GM19395 (cell line): ENCODE measurements at regions not wholly inside any gene's neighbourhood (a gene's known extent, or its start where the extent isn't known, plus 50 kb on each side); places are given as distances from the start of the nearest gene placed in this dataset.

Source experiments
- ATAC-seq: cut with Tn5 transposase; IDR thresholded peaks from one replicate; pipeline ENCODE4 v1.9.1; 2021; ENCODE audit warnings: mild to moderate bottlenecking, moderate library complexity; ENCODE audit not compliant: unreplicated experiment

DNA sequence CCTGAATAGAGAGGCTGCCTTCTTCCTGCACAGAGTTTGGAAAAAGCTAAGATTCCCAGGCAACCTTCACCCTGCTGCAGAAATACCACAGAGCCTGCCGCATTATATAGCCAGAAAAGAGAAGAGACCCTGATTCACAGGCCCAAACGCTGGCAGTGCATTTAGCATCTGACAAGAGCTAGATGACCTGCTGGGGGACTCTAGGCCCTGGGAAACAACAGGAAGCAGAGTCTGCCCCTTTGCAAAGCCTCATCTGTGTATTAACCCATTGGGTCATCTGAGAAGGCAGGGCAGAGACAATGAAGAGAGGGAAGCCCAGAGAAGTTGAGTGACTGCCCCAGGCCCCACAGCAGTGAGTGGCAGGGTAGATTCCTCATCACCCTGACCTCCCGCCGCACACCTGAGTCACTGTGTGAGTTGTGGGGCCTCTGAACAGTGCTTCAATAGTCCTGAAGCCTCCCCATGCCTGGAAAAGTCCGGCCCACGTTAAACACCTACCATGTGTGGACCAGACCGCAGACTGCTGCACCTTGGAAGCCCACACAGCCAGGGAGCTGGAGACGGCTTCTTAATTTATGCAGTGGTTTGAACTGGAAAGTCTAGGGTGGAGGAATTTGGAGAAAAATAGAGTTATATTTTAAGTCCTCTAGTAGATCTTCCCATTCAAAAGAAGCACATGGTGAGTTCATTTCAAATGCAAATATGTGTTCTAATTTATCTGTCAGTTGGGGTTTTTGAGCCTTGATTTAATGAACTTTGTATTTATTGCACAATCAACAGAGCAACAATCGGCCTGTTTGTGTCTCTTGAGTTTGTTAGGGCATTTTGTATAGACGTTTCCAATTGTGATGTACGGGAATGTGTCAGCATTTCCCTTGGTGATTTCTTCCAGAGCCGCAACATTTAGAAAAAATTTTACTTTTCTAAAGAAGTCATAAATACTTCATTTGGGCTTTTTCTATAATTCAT, 80.4 kb upstream of the GPR26 start:
- ATAC-seq: no peak

DNA sequence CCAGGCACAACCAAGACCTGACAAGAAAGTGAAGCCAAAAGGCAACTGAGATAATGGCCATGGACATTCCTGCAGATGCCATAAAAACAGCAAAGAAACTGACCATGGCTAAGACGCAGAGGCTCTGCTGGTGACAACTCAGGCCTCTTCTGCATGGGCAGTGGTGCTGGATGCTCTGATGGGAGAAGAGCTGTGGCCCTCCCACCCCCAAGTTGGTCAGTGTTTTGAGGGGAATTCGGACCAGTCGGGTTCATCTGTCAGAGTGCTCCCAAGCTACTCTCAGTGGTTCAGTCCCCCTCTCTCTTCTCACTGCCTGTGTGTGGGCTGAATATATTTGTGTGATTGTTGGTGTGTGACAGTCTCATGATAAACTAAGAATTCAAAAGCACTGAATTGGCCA, 79.0 kb upstream of the GPR26 start:
- ATAC-seq: no peak

DNA sequence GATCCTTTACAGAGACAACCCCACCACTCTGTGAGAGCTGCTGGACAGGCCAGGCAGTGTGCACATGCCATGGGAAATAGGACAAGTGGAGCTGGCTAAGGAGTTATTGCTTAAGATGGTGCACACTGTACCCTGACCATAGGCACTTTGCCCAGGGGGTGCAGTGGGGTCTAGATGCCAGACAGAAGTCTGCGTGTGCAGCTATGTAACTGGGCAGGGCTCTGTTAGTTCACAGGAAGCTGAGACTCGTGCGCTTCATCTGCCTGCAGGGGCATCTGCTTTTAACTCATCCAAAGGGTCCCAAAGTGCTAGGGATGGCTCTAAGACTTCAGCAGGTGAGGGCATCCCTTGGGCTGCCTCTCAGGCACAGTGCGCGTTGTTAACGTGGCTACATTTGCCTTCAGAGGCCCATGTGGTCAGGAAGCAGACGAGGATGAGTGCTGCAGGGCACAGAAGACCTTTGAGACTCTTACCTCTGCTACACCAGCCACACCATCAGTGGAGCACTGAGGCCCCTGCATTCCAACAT, 77.7 kb upstream of the GPR26 start:
- no peak for ATAC-seq

DNA sequence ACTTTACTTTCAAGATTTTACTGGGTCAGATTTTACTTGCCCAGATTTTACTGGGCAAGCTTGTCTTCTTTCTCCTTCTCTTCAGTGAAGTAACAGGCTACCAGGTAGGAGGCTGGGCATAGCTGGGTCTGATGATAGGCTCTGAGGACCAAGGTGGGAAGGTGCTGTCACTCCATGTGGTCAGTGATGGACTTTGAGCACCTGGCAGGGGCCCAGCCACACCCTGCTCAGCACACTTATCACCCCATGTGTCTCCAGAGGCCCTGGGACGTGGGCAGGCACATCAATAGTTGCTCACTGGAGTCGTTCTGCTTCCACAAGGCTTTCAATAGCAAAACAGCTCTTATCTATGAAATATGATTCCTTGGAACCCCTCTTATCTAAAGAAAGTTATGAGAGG, 70.5 kb upstream of the GPR26 start:
- no peak for ATAC-seq

DNA sequence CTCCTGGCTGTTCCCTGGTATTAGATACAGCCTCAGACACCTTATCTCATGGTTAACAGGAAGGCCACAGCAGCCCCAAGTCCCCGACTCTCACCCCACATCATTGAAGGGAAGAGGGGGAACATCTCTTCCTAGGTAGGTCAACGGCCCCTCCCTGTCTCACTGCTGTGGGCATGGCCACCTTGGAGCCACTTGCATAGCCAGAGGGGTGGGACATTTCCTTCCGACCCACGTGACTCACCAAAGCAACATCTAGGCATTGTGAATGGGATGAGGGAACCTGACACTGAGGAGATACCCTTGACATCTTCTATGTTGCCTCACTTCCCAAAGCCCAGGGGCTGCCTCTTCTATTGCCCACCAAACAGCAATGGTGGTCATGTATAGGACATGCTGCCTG, 68.5 kb upstream of the GPR26 start:
- no peak for ATAC-seq

DNA sequence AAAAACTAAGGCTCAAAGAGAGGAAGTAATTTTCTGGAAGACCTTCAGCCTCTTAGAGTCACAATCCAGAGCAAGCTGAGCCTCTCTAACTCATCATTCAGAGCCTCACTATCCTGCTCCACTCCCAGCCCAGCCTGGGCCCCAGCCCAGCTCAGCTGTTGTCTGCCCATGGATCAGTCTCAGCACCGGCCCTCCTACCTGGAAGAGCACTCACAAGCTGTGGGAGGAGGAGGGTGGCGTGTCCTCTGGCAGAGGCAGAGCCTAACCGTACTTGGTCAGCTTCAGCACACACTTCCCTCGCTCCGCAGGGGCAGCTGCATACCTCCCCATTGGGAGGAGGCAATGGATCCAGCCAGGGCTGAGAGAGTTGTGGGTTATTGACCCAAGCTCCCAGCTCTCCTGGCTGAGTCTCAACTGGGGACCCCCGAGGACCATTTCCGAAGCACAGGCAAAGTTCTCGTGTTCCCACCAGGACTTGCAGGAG, 66.7 kb upstream of the GPR26 start:
- ATAC-seq: no peak

DNA sequence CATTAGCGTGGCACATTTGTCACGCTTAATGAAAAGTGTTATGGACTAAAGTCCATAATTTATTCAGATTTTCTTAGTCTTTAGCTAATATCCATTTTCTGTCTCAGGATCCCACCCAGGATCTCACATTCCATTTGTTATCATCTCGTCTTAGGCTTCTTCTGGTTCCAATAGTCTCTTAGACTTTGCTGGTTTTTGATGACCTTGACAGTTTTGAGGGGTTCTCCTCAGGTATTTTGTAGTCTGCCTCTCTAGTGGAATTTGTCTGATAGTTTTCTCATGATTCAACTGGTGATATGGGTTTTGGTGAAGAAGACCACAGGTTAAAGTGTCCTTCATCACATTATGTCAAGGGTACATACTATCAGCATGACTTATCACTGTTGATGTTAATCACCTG, 66.0 kb upstream of the GPR26 start:
- ATAC-seq: no peak

DNA sequence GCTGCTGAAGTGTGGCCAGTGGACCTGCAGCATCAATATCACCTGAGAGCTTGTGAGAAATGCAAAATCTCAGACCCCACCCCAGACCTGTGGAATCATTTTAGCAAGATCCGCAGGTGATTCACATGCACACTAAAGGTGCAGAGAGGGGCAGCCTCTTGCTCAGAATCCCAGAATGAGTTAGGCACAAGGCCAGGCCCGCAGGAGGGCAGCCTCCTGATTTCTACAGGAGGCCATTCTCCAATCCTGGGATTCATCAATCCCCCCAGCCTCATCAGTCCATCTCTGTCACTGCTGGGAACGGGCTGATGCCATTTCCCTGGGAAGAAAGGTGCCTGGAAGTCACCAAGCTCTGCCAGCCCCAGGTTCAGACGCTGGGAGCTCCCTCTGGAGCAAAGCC, 63.0 kb upstream of the GPR26 start:
- ATAC-seq: no peak

DNA sequence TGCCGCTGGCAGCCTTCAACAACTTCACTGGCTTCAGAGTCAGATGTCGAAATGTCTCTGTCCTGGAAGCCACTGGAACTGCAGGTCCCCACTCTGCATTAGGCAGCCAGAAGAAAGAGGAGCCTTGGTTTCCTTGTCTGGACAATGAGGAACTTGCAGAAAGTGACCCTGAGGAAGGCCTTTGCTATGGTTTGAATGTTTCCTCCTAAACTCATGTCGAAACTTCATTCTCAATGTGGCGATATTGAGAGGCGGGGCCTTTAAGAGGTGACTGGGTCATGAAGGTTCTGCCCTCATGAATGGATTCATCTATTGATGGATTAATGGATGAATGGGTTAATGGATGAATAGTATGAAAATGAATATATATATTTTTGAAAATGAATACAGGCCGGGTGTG, 61.6 kb upstream of the GPR26 start:
- no peak for ATAC-seq

DNA sequence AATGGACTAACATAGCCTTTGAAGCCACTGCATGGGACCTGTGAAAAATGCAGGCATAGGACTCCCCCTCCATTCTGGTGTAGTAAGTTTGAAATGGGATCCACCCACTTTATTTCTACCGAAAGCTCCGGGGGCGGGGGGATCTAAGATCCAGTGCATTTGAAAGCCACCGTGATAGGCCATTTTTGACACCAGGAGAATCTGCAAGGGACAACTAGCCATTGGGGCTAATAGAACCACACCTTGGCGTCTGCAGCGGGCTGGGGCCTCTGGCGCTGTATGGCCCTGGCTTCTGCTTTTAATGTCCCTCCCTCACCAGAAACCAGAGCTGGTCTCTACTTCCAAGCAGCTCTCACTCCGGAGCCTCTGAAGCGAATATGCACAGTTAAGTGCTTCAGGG, 60.1 kb upstream of the GPR26 start:
- no peak for ATAC-seq

DNA sequence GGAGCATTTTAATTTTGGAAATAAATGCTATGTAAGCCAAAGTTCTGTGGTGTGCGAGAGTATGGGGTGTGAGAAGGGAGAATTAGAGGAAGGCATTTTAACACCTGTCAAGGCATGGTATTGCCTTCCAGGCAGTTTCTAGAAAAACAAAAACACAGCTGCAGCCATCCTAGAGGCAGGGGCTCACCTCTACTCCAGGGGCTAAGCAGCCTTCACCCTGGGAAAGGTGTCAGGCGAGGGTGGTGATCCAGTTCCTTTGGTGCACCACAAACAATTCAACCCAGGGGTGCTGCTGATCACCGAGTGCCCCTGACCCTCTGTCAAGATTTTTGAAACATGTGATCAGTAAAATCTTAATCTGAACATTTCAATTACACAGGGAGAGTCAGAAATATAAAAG, 59.2 kb upstream of the GPR26 start:
- no peak for ATAC-seq

DNA sequence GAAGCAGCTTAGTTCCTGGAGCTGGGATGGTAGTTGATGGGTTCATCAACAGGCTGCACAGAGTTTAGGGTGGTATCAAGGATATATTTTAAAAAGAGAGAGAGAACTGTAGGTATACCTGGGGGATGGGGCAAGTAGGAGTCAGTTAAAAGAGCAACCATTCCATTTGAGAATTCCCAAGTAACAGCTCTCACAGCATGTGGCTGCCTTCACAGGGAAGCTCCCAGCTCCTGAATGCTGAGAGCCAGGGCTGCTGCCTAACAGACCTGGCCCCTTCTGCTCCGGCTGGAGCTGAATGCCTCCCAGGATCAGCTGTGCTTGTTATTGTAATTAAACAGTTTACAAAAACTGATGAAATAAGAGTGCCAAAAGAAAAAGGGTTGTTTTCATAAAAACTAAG, 58.8 kb upstream of the GPR26 start:
- no peak for ATAC-seq

DNA sequence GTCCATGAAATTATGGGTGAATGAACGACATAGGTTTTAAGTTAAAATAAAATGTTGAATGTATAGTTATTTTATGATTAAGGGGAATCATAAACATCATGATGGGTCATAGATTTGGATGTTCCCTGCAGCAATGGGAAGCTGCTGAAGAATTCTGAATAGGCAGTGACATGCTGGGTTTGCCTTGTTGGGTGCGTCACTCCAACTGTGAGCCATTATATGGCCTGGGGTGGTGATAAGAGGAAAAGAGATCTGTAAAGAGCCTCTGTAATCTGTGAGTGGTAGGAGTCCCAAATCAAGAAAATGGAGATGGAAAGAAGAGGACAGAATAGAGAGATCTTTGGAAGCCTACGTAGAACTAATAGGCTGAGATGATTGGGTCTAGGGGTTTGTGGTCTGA, 58.1 kb upstream of the GPR26 start:
- no peak for ATAC-seq

DNA sequence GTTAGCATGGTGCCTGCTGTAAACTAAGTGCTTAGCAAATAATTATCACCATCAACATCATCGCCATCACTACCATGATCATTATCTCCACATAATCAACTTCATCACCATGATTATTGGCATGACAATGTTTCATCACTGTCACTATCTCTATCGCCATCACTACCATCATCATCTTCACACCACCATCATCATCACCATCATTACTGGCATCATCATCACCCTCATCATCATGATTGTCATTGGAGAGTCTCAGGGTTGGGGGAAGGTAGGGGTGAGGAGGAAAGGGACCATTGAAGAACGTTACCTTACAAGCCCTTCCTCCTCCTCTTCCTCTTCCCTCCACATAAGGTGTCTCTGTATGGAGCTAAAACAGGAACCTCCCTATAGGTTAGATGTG, 54.9 kb upstream of the GPR26 start:
- ATAC-seq: no peak

DNA sequence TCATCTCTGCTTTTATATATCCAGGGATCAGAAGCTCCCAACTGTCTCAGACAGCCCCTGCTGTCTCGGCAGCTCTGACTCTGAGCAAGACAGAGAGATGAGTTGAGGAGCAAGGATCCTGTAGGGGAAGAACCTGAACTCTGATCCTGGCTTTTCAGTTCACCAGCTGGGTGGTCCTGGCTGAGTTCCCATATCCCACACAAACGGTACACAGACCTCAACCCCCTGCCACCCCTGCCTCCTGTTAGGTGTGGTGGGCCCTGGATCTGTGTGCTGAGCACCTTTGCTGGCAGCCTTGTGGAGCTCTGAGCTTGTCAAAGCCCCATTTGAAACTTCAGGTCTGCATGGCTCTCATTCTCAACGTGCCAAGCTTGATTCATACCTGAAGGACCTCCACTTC, 54.3 kb upstream of the GPR26 start:
- no peak for ATAC-seq

DNA sequence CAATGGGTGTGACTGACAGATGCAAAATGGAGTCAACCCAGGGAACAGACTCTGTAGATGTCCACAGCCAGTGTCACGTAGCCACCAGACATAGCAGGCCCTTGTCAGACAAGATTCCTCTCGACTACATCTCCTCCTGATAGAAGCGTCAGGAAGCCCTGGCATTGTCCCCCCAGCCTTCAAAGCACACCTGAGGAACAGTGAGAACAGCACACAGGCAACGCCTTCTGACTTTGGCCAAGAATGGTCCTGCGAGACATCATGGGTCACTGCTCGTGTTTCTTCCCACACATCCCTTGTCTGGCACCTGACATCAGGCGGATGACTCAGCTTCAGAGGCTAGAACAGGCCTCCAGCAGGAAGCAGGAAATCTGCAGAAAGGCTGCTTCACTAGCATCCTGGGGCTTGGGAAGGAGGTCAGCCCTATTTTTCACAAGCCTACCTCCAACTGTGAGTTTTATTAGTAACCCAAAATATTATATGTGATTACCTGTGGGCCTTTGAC, 52.8 kb upstream of the GPR26 start:
- ATAC-seq: no peak

DNA sequence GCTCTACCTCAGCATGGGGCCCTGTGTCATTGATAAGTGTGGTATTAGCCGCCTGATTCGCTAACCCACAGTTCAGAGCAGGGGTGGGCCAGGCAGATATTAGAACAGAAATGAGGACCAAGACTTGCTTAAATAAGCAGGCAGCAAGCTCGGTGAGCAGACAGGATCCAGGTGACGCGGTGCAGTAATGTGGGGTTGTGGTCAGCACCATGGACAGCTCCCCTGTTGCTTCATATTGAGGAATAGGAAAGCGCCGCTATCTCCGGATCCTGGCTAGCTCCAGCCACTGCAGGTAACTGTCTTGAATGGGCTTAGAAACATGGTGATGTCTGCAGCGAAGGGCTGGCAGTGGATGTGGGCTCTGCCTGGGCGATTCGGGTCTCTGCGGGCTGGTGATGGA, 51.3 kb upstream of the GPR26 start:
- ATAC-seq: no peak
